HL-60 (cell line): ENCODE measurements at regions not wholly inside any gene's neighbourhood (a gene's known extent, or its start where the extent isn't known, plus 50 kb on each side); places are given as distances from the start of the nearest gene placed in this dataset.

Experiments used
- DNase-seq, 2 experiments: peaks; one replicate each; pipeline ENCODE4 v3.0.0-alpha.2; 2010 to 2020; ENCODE audit warnings: low read depth in 1 of 2, low spot score in 1 of 2
- H3K27ac ChIP-seq: fragments of 250-450 bp; sonication (Bioruptor Pico); replicated peaks from 2 replicates; pipeline ENCODE4 v1.5.1; 2020; ENCODE audit warnings: mild to moderate bottlenecking, moderate library complexity
- H3K27me3 ChIP-seq: fragments of 250-450 bp; sonication (Bioruptor Pico); 2 replicates; pipeline ENCODE4 v1.5.1; 2021; ENCODE audit warnings: mild to moderate bottlenecking, moderate library complexity; ENCODE audit not compliant: insufficient read depth, poor library complexity, severe bottlenecking
- H3K4me3 ChIP-seq: replicated peaks from 2 replicates; pipeline ENCODE4 v1.5.1; 2011; ENCODE audit warnings: mild to moderate bottlenecking, control low read depth, low read length; ENCODE audit not compliant: insufficient read depth
- CTCF ChIP-seq: IDR thresholded peaks from one replicate; pipeline ENCODE4 v1.5.1; 2011; ENCODE audit warnings: low read length, control low read depth, inconsistent platforms; ENCODE audit not compliant: insufficient read depth
- GABPA ChIP-seq: IDR thresholded peaks from 2 replicates; pipeline ENCODE4 v1.6.1; 2012; ENCODE audit warnings: low read depth
- POLR2AphosphoS5 ChIP-seq: IDR thresholded peaks from 2 replicates; pipeline ENCODE4 v1.6.1; 2012; ENCODE audit warnings: low read depth
- REST ChIP-seq: IDR thresholded peaks from 2 replicates; pipeline ENCODE4 v1.6.1; 2012; ENCODE audit warnings: low read depth; ENCODE audit not compliant: insufficient replicate concordance
- SPI1 ChIP-seq: IDR thresholded peaks from 2 replicates; pipeline ENCODE4 v1.6.1; 2012; ENCODE audit warnings: low read depth, mild to moderate bottlenecking, borderline replicate concordance

- no peak for TF ChIP-seq SPI1
- TF ChIP-seq REST, result no peak
- TF ChIP-seq POLR2AphosphoS5, result no peak
- TF ChIP-seq CTCF, result no peak
- no peak for TF ChIP-seq GABPA
- no peak for DNase-seq
- no peak overlapping the region for H3K27ac ChIP-seq
- H3K27me3 ChIP-seq, result no peaks in the 10 kb centered on the region
- H3K4me3 ChIP-seq, result no peak overlapping the region
These were observed 141.7 kb upstream of the GPC1 start for GRCh38 chr2:240293557-240294461.

- no peaks in the 10 kb centered on the region for H3K27me3 ChIP-seq
- DNase-seq, result no peak
- no peak overlapping the region for H3K4me3 ChIP-seq
- H3K27ac ChIP-seq, result no peak overlapping the region
- TF ChIP-seq REST, result no peak
- no peak for TF ChIP-seq GABPA
- TF ChIP-seq CTCF, result no peak
- TF ChIP-seq POLR2AphosphoS5, result no peak
- no peak for TF ChIP-seq SPI1
These were observed 140.9 kb upstream of the GPC1 start for GRCh38 chr2:240294514-240294913.

- TF ChIP-seq SPI1, result no peak
- no peak for TF ChIP-seq GABPA
- TF ChIP-seq REST, result no peak
- no peak for TF ChIP-seq CTCF
- TF ChIP-seq POLR2AphosphoS5, result no peak
- no peak overlapping the region for H3K4me3 ChIP-seq
- H3K27ac ChIP-seq, result no peak overlapping the region
- no peak for DNase-seq
- H3K27me3 ChIP-seq, result no peaks in the 10 kb centered on the region
These were observed 140.0 kb upstream of the GPC1 start for GRCh38 chr2:240295256-240296103.
